ENCODE measurements at regions not wholly inside any gene's neighbourhood (a gene's known extent, or its start where the extent isn't known, plus 50 kb on each side); places are given as distances from the start of the nearest gene placed in this dataset.
"Not testable (repeated sequence)": the region's sequence is repeated elsewhere in the genome, so short reads cannot be mapped to it uniquely, and the experiment has no call there.

DNA sequence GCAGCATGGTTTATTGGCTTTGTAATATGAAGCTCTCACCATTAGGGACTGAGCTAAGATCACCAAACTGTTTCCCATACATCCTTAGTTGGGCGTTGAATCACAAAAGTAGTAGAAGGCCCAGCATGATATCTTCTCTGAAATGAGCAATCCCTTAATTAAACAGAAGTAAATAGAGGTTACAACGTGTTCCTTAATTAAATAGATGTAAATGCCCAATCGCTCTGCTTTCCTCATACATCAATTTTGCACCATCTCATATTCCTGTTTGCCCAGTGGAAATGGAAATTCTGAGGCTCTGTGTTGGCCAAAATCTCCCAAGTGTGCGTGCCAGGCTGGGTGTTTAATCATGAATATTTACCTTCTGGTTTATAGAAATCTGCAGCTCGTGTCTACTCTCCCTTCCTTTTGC, 107.4 kb upstream of the FOXB1 start:
- Histone ChIP-seq H3K9me3 (no peaks in the 10 kb centered on the region), H3K36me3 (no peaks in the 10 kb centered on the region), H3K4me1 (no peaks in the 10 kb centered on the region), H3K27me3 (peaks cover 10% of the 10 kb centered on the region), H3K27ac (no peak overlapping the region), H3K4me3 (no peak overlapping the region)
- 59 to 60% methylated on average over 4 to 5 of the region's 5 CpGs for WGBS, 2 donors (ENCODE audit: low coverage in 1 of 2)
- in situ Hi-C loops (cut with MboI; ENCODE audit: low pct_ligation_motif_present in 1 of 4, low pct_unique_long_range_greater_than_20kb in 1 of 4, low sequenced_read_pairs in 3 of 4), result no loop called here
- no peak for DNase-seq
- intact Hi-C loops (cut with DNase I; ENCODE audit: low total_unique reads), result no loop called here
- TF ChIP-seq, protein P1, sequence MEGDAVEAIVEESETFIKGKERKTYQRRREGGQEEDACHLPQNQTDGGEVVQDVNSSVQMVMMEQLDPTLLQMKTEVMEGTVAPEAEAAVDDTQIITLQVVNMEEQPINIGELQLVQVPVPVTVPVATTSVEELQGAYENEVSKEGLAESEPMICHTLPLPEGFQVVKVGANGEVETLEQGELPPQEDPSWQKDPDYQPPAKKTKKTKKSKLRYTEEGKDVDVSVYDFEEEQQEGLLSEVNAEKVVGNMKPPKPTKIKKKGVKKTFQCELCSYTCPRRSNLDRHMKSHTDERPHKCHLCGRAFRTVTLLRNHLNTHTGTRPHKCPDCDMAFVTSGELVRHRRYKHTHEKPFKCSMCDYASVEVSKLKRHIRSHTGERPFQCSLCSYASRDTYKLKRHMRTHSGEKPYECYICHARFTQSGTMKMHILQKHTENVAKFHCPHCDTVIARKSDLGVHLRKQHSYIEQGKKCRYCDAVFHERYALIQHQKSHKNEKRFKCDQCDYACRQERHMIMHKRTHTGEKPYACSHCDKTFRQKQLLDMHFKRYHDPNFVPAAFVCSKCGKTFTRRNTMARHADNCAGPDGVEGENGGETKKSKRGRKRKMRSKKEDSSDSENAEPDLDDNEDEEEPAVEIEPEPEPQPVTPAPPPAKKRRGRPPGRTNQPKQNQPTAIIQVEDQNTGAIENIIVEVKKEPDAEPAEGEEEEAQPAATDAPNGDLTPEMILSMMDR (IDR thresholded peaks at IDR 0.05), result no peak
- TF ChIP-seq POLR2A (IDR thresholded peaks at IDR 0.05) (no peak), EP300 (IDR thresholded peaks at IDR 0.05; ENCODE audit: low read depth) (no peak), POLR2AphosphoS5 (IDR thresholded peaks at IDR 0.05) (no peak)

DNA sequence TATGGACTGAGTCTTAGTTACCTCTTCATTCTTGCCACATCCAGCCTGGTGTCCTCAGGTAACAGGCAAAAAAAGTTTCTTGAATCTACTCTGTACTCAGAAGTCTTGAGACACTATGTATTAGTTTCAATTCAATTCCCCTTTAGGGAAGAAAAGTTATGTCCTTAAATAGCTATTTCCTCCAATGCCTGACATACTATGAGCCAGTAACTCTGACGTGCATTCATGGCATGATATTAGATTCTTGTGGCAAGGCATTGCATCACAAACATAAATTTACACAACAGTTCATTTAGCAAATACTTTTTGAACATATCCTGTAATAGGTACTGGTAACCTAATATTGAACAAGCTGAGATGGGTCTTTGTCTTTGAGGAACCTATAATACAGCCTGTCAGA, 109.3 kb upstream of the FOXB1 start:
- Histone ChIP-seq H3K27me3 (peaks cover 14% of the 10 kb centered on the region), H3K36me3 (no peaks in the 10 kb centered on the region), H3K4me3 (no peak overlapping the region), H3K4me1 (no peaks in the 10 kb centered on the region), H3K27ac (no peak overlapping the region), H3K9me3 (no peaks in the 10 kb centered on the region)
- no peak for DNase-seq
- in situ Hi-C loops (cut with MboI; ENCODE audit: low pct_ligation_motif_present in 1 of 4, low pct_unique_long_range_greater_than_20kb in 1 of 4, low sequenced_read_pairs in 3 of 4), result no loop called here
- WGBS, 2 donors (ENCODE audit: low coverage in 1 of 2), result 72 to 86% methylated on average over 1 of the region's 1 CpG
- TF ChIP-seq POLR2AphosphoS5 (IDR thresholded peaks at IDR 0.05) (no peak), EP300 (IDR thresholded peaks at IDR 0.05; ENCODE audit: low read depth) (no peak), POLR2A (IDR thresholded peaks at IDR 0.05) (no peak)
- TF ChIP-seq, protein P1 (IDR thresholded peaks at IDR 0.05), result no peak
- intact Hi-C loops (cut with DNase I; ENCODE audit: low total_unique reads), result no loop called here

DNA sequence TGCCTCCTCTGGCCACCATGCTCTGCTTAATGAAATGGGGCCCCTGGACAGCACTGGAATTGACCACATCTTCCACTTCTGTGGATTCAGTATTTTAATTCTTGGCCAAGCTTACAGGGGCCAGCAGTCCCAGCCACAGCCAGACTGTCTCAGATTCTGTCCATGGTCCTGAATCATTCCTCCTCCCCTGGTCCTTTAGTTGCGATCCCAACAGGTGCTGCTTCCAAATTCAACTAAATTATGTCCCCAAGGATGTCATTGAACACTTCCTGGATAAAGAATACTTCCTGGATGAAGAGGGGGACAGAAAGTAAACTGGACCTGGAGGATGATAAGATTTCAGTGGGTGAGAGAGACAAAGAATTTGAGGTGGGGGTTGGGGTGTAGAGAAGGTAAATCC, 111.1 kb upstream of the FOXB1 start:
- Histone ChIP-seq H3K9me3 (no peaks in the 10 kb centered on the region), H3K27ac (no peak overlapping the region), H3K4me3 (no peak overlapping the region), H3K27me3 (peaks cover 12% of the 10 kb centered on the region), H3K4me1 (no peaks in the 10 kb centered on the region), H3K36me3 (no peaks in the 10 kb centered on the region)
- in situ Hi-C loops (cut with MboI; ENCODE audit: low pct_ligation_motif_present in 1 of 4, low pct_unique_long_range_greater_than_20kb in 1 of 4, low sequenced_read_pairs in 3 of 4) (no loop called here), intact Hi-C loops (cut with DNase I; ENCODE audit: low total_unique reads) (no loop called here)
- TF ChIP-seq POLR2AphosphoS5 (IDR thresholded peaks at IDR 0.05), result no peak
- TF ChIP-seq, protein P1 (IDR thresholded peaks at IDR 0.05), result no peak
- no peak for TF ChIP-seq EP300 (IDR thresholded peaks at IDR 0.05; ENCODE audit: low read depth)
- TF ChIP-seq POLR2A (IDR thresholded peaks at IDR 0.05), result no peak
- no peak for DNase-seq
- WGBS, 2 donors (ENCODE audit: low coverage in 1 of 2), result 35% methylated on average over 1 of the region's 1 CpG; no CpG with 5 or more reads in 1 of the 2 donors

DNA sequence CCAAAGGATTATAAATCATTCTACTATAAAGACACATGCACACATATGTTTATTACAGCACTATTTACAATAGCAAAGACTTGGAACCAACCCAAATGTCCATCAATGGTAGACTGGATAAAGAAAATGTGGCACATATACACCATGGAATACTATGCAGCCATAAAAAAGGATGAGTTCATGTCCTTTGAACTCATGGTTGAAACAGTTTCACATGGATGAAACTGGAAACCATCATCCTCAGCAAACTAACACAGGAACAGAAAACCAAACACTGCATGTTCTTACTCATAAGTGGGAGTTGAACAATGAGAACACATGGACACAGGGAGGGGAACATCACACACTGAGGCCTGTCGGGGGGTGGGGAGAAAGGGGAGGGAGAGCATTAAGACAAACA, 116.2 kb upstream of the FOXB1 start:
- 83 to 94% methylated on average over 1 of the region's 1 CpG for WGBS, 2 donors (ENCODE audit: low coverage in 1 of 2)
- H3K4me3 ChIP-seq; in situ Hi-C loops (cut with MboI; ENCODE audit: low pct_ligation_motif_present in 1 of 4, low pct_unique_long_range_greater_than_20kb in 1 of 4, low sequenced_read_pairs in 3 of 4); H3K4me1 ChIP-seq; DNase-seq; H3K9me3 ChIP-seq; intact Hi-C loops (cut with DNase I; ENCODE audit: low total_unique reads); H3K36me3 ChIP-seq; H3K27ac ChIP-seq: not testable (repeated sequence)
- H3K27me3 ChIP-seq, result peaks cover 17% of the 10 kb centered on the region

GRCh38 chr15:59887211-59887610, 116.9 kb upstream of the FOXB1 start:
- in situ Hi-C loops (cut with MboI; ENCODE audit: low pct_ligation_motif_present in 1 of 4, low pct_unique_long_range_greater_than_20kb in 1 of 4, low sequenced_read_pairs in 3 of 4), result no loop called here
- WGBS, 2 donors (ENCODE audit: low coverage in 1 of 2), result 76 to 77% methylated on average over 3 to 4 of the region's 4 CpGs
- intact Hi-C loops (cut with DNase I; ENCODE audit: low total_unique reads), result no loop called here

More at GRCh38 chr15:59887211-59887610, 116.9 kb upstream of the FOXB1 start:
- Histone ChIP-seq H3K36me3 (no peaks in the 10 kb centered on the region), H3K9me3 (no peaks in the 10 kb centered on the region), H3K4me3 (no peak overlapping the region), H3K4me1 (peaks cover 0 to 5% (median 2%) of the 10 kb centered on the region in 4 donors), H3K27me3 (peaks cover 17% of the 10 kb centered on the region), H3K27ac (no peak overlapping the region)
- TF ChIP-seq, protein P1 (IDR thresholded peaks at IDR 0.05), result no peak
- TF ChIP-seq POLR2A (IDR thresholded peaks at IDR 0.05), result no peak
- no peak for TF ChIP-seq EP300 (IDR thresholded peaks at IDR 0.05; ENCODE audit: low read depth)
- no peak for DNase-seq

Data from transverse colon (tissue), 4 donors.